Endometrium (tissue), 2 donors: ENCODE measurements at regions not wholly inside any gene's neighbourhood (a gene's known extent, or its start where the extent isn't known, plus 50 kb on each side); places are given as distances from the start of the nearest gene placed in this dataset.

Experiments used
- FAIRE-seq: peaks from 2 replicates; lab custom pipeline; 2012; peaks lifted over from hg19 to GRCh38; lab: Jason Lieb, UNC
- donor health status: control.
- donor health status: control.

DNA sequence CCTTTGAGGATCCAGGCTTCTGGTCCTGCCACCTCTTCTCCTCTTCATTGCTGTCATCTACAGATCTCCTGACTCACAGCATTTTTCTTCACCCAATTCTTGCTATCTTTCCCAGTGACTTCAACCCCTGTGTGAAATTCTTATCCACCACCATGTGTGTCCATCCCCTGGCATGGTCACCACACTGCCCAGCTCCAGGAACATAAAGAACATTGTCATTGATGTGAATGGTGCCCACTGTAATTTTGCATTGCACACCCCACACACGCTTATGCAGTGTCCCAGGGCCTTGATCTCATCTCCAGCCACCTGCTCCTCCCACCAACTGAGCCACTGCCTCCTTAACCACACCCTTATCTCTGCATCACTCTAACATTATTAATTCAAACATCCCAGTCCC lies 85.3 kb downstream of the C1D start:
- FAIRE-seq: no peak

- FAIRE-seq: no peak
Measured at GRCh38 chr2:67982956-67983355, 79.8 kb downstream of the C1D start.

DNA sequence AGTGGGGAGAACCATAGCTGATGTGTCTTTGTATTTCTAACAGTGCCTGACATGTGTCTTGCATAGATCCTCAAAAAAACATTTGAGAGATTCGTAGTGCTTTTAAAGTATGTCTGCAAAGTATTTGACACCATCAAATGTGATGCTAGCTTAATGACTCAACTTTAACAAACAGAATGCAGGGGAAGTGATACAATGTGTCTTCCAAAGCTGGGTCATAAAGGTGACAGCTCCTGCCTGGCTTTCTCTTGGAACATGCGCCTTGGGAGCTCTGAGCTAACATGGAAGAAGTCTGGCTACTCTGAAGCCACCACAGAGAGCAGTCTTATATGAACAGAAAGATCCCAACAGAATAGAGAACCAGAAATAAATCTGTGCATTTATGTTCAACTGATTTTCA lies 78.2 kb downstream of the C1D start:
- no peak for FAIRE-seq

DNA sequence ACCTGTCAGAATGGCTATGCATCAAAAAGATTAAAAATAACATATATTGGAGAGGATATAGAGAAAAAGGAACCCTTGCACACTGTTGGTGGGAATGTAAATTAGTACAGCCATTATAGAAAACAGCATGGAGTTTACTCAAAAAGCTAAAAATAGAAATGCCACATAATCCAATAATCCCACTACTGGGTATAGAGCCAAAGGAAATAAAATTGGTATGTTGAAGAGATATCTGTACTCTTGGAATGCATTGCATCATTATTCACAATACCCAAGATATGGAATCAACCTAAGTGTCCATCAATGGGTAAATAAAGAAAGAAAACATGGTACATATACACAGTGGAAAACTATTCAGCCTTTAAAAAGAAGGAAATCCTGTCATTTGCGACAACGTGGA lies 77.2 kb downstream of the C1D start:
- FAIRE-seq: no peak

- no peak for FAIRE-seq
Measured at GRCh38 chr2:67986258-67986657, 76.5 kb downstream of the C1D start.
